DLD1 (cell line): ENCODE measurements at regions not wholly inside any gene's neighbourhood (a gene's known extent, or its start where the extent isn't known, plus 50 kb on each side); places are given as distances from the start of the nearest gene placed in this dataset.

Experiments used
- in situ Hi-C: cut with HindIII; loops from 2 replicates; pipeline ENCODE4 v1.10.0; 2017; ENCODE audit warnings: low sequenced_read_pairs

- in situ Hi-C loops: no loop called here
Observed at GRCh38 chr1:219119839-219120238, 53.8 kb upstream of the LYPLAL1 start.

DNA sequence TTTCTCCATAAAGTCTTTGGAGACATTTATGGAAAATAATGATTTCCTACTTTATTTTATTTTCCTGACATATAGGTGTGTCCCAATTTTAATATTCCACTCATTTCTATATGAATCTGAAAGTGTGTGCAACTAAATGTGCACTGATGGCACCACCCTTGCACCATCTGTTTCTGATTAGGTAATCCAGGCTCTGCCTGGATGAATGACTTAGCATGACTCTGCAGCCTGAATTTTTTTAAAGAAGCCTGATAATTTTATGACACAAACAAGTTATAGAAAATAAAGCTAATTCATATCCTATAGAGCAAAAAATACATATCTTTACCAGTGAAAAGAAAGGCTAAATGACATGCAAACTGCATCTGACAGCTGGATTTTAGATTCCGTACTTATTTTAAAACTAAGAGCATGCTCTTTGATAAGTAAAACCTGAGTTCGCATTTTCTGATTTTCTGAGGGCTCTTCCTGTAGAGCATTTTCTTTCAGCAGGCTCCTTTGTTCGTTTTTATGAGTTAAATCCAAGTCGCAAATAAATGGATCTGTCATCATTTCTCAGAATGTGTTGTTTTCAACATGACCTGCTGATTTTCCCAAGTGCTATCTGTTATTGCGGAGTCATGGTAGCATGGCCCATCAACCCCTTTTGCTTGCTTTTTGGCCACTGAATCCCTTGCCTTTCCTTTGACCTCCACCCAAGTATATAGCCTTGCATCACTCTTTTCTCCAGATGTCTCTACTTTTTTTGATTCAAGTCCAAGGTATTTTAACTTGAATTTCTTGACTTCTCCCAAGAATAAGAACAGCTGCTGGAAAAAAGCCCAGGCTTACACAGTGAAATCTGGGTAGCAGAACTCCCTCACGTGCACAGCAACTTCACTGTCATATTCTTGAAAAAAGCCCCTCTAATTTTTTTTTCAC is 52.8 kb upstream of the LYPLAL1 start:
- in situ Hi-C loops: no loop called here

- in situ Hi-C loops: no loop called here
Observed at GRCh38 chr1:219121679-219122078, 52.0 kb upstream of the LYPLAL1 start.

DNA sequence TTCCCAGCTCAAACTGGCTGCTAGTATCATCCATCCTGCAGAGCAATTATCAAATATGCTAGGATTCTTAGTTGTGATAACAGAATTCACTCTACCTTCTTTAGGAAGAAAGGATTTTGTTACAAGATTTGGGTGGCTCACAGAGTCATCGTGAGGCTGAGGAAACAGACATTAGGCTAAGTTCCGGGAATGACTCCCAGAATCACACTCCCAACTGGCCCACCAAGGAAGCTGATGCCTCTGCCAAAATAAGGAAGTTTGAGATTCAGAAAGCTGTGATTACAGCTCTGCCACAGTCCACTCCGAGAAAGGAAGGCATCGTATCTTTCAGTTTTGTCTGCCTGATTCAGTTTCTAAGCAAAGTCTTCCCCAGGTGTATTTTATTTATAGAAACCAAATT is 50.6 kb upstream of the LYPLAL1 start:
- in situ Hi-C loops: no loop called here
